Activated naive CD4-positive, alpha-beta T cell treated with Interleukin-2 at 50 U/mL for 16 hours (primary cell): ENCODE measurements at regions not wholly inside any gene's neighbourhood (a gene's known extent, or its start where the extent isn't known, plus 50 kb on each side); places are given as distances from the start of the nearest gene placed in this dataset.

ENCODE experiments used
- DNase-seq: peaks from one replicate; pipeline ENCODE4 v3.0.0-alpha.2; 2020

DNA sequence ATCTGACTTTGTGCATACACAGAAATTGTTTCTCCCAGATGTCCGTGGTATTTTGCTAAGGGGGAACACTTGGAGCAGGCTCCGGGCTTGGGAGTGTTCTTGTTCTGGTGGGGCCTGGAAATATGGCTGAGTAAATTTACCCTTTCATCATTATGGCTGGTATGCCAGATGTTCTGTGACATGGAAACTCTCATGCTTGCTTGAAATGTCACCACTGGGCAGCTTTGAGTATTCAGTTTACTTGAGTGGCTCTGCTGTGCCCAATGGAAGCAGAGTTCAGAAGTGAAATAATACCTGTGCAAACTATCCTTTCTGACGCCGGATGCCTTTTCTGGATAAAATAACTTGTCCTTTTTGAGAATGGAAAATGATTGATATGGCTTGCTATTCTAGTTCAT lies 283.6 kb upstream of the TPM1 start:
- no peak for DNase-seq

DNA sequence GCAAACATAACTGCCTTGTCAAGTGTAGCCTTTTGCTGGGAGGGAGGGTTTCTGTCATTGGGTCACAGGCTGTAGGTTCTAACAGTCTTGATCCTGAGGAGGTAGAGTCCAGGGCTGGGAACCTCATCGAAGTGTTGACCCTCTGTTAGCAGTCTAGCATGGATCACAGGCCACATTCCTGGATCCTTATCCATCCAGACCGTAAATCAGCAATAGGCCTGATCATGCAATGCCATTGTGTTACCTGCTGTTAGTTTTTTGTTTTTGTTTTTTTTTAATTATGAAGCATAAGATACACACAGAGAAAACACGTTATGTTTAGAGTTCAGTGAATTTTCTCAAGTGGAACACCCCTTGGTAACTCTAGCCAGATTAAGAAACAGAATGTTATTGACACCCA lies 282.0 kb upstream of the TPM1 start:
- no peak for DNase-seq

DNA sequence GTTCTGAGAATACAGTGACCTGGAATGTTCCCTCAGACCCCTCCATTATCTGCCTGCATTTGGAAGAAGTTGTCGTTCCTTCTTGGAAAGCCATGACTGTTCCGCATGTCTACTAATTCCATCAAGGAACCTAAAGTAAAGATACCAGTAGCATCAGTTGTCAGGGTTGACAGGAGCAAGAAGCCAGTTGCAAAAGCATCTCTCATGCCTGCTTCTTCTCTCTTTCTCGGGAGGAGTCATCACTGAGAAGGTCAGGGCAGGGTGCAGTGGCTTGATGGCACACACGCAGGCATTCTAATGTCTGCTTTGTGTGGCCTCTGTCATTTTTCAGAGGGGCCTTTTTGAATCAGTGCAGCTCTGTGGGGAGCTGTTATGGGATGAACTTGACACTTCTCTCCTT lies 276.6 kb upstream of the TPM1 start:
- no peak for DNase-seq

DNA sequence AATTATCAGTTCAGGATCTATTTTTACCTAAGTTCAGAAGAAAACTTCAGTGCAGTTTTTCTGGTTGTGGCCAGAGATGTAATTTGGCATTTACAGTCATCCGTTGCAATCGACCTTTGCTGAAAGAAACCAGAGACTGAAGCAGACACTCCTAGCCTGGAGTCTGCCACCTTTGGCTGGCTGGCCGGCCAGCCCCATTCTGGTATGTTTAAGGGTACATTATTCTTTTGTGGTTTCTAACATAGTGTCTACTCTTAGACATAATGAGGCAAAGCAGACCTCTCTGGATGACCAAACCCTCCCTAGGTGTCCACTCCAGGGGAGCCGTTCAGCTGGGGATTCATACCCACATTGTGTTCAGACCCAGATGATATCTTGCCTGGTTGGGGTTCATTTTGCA lies 275.9 kb upstream of the TPM1 start:
- no peak for DNase-seq

DNA sequence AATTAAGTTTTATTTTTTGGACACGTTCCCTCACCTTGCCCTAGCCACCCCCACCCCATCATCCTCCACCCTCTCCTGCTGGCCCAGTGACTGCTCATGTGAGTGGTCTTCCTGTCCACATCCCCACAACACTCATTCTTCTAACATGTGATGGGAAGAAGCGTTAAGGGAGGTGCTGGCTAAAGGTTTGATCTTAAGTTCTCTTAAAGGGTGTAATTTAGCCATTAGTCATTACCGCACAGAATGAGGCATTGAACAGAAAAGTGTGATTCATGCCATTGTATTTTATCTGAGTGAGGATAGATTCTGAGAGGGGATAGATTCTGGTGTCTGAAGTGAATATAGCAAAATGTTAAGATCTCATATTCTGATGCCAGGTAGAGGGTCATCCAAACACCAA lies 272.9 kb upstream of the TPM1 start:
- DNase-seq: no peak

DNA sequence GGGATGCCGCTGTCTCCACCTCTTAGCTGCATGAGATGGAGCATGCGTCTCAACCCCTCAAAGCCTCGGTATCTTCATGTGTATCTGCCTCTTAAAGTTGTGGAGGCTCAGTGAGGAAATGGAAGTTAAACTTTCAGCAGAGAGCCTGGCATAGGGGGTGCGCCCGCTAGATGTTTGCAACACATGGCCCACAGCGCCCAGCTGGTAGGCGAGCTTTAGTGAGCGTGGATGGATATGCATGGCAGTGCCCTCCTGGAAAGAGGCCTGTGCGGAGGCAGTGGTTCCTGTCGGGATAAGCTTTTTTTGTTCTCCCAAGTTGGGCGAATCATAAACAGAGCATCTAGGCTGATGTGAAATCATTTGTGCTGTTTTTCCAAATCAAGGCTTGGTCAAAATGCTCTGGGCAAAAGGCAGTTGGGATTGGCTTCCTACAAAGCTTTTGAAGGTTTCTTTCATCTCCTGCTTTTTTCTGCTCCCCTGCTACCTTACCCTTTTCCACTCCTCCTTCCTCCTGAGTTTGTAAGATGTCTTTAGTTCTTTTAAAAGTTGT lies 272.4 kb upstream of the TPM1 start:
- DNase-seq: no peak

DNA sequence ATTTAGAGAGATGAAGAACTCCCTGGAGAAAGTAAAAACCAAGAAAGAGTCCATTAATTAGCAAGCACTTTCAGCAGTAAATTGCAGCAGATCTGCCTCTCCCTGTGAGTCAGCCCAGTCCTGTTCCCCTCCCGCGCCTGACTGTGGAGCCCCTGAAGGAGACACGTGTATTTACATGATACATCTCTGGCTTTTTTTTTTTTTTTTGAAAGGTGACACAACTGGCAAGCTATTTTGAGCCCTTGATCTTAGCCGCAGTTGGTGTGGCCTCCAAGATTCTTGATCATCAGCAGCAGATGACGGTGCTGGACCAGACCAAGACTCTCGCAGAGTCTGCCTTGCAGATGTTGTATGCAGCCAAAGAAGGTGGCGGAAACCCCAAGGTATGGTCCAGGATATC lies 271.8 kb upstream of the TPM1 start:
- no peak for DNase-seq

DNA sequence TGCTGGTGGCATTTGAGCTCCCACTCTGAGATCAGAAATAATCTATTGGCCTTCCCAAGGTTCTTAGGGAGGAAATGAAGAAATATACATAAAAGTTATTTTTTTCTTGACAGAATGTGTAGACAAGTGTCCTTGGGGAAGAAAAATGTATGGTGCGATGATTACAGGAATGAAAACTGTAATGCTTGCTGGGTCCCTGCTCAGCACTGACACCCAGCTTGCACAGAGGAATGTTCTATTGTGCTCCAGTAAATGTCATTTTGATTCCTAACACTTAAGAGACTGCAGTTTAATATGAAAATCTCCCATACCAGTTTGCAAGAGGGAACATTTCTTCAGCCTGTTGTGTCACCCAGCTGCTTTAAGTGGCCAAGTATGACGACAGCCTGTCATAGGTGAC lies 271.3 kb upstream of the TPM1 start:
- no peak for DNase-seq

DNA sequence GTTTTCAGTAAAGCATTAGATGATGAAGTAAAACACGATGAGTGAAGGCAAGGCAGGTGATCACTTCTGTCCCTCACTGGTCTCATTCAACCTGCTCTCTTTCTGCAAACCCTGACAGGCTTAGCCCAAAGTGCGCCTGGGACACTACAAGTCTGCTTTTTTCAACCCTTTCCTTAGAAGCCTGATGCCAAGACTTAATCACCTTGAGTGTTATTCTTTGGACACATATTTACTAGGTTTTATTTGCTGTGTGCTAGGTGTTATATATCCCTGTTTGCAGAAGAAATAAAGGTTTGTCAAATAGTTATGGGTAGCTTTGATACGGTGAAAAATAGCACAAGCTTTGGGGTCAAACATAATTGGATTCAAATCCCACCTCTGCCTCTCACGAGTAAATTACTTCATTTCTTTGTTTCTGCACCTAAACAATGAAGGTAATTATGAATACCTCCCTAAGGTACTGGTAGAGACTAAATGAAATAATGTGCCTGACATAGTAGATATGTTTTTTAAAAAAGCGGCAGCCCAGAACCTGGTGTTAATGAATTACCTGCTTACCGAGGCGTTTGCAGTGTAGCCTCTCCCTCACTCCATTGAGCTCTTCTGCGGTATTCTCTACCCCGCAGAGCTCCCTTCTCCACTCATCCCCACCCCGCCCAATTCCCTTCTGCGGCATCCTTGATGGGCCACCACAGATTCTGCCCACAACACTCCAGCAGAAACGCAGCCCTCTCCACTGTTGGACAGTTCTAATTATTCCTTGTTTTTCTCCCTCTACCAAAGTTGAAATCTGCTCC lies 269.0 kb upstream of the TPM1 start:
- no peak for DNase-seq

DNA sequence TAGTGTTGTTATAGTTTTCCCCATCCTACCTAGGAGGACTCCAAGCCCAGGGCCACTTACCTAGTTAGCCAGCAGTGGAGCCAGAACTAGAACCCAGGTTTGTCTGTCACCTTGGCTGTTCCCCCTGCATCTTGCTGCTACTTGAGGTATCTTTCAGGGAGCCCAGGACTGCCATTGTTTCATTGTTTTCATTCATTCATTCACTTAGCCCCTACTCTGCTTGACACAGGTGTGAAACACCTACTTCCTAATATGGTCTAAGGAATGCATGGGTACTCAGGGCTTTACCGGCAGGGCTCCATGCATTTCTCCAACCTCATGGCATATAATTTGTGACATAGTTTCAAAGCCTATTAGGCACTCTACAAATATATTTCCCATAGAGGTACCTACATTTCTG lies 266.6 kb upstream of the TPM1 start:
- DNase-seq: no peak

DNA sequence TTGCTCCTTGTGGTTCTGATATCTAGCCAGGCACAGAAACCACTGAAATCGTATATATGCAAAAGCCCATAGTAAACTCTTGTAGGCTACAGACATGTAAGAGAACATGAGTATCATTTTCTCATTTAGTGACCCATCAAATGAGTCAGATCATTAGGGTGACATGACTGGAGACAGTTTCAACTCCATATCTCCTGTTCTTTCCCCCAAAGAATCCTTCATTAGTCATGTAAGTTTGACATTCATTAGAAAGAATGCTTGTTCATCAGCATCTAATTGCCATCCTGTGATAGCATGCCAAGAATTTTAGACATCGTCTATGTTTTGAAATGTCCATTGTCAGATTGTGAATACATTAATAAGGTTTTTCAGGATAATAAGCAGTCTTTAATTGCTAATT lies 264.9 kb upstream of the TPM1 start:
- DNase-seq: no peak

DNA sequence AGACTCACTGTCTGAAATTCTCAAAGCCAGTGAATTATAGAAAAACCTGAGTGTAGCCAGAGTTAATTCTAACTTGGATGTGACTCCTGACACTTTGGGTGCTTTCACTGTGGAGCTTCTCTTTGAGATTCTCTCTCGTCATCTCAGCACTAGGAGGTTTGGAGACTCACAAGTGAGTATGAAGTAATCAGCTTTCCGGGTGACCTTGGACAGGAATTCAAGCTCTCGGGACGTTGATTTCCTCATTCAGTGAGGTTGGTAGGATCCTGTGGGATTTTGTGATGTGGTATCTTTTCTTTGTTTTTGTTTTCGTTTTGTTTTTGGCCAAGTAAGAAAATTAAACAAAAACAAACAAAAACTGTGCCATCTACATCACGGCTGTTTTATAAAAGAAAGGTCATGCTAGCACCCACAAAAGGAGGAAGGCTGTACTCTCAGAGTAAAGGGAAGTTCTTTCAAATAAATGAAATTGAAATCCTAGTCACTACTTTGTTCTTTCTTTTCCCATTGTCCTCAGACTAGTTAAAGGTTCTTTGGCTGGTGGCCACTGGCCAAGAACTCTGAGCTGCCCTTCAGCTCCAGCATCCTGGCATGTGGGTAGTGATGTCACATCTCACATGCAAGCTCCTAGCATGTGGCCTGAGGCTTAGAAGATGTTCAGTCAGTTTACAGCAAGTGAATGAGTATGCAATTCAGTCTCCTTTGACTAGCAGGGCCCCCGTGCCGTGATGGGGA lies 263.3 kb upstream of the TPM1 start:
- no peak for DNase-seq

DNA sequence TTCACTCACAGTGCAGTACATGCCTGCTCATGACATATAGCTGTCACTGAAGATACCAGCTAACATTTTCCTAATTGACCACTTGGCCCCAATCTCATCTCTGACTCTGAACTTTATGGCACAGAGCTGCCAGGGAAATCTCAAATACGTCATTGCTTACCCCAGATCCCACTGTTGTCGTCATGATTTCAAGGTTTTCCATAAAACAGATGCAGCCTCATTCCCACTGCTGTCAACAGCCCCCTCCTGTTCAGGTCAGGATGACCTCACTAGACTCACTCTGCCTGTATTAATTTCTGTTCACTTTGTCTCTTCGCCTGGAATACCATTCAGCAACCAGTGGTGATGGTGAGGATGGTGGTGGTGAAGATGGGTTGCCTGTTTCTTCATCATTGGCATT lies 262.6 kb upstream of the TPM1 start:
- no peak for DNase-seq

DNA sequence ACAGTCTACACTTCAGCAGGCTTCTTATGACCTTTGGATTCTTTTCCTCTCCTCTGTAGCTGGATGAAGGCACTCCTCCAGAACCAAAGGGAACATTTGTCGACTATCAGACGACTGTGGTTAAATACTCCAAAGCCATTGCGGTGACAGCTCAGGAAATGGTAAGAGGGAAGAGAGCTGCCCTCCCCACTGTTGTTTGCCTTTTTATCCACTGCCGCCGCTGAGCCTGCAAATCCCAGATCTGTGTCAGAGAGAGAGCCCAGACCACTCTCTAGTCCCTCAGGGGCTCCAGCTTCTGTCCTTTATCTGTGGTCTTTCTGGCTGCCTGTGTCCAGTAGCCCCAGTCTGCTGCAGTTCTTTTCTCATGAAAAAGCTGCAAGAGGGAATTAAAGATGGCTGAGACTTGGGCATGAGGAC lies 261.5 kb upstream of the TPM1 start:
- DNase-seq: no peak

DNA sequence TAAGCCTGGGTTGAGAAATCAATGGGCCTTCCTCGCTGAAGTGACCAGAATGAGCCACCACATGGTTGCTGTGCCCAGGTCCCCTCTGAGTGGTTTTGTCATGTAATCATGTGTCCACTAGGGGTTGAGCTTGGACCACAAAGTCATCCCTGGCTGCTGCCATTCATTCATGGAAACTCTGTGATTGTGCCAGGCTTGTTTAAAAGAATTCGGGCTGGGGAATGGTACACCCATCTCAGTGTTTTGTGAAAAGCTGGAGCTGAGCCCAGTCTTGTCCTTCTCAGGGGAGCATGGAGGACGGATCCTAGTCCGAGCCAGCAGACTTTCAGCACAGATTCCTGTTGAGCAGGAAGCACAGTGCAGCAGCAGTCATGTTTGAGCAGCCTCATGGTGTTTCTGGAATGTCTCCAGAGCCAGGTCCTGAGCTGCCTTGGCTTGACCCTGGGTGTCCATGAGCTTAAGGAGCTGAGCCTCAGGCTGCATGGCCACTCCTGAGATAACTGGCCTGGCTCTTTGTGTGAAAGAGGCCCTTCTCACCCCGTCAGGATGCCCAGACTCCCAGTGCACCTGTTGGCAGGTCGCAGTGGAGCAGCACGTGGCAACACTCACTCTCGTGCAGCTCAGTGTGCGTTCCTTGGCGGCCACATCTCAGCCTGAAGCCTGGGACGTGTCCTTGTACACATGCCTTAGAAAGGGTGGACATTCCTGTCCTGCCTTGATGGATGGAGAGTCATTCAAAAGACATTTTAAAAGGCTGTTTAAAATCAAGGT lies 260.3 kb upstream of the TPM1 start:
- DNase-seq: no peak

DNA sequence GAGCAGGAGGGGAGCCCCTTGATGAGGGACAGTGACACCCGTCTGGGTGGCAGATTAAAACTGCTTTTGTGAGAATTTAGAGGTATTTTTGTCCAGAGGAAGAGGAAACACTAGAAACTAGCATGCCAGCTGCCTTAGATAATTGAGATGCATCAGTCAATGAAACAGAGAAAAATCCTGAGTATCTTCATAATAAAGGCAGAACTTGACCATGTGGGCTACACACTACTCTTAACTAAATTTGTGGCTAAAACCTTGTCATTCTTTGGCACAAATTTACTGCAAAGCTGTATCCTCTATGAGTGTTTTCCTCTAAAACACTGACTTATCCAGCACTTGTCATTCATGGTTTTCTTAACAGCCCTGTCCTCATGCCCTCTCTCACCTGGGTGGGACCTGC lies 259.7 kb upstream of the TPM1 start:
- no peak for DNase-seq

DNA sequence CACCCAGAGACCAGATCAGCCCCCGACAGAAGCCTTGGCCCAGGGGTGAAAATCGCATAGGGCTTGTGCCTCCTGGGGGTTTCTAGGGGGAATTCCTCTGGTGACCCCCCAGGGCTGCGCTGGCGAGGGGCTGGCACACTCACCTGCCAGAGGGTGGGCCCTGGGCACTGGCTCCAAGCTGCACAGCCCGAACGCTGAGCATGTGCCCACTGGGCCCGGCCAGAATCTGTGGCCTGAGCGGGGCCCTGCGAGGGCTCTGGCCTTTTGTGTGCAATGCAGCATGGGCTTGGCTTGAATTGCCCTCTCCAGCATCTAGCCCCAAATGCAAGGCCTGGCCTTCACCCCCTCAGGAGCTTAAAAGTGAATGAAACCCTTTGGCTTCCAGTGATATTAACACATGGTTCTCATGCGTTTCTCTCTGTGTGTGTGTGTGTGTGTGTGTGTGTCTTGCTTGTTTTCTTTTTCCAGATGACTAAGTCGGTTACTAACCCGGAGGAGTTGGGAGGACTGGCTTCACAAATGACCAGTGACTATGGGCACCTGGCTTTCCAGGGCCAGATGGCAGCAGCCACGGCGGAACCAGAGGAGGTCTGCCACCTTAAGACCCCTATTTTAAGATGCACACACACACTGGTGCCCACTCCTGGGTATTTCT lies 259.1 kb upstream of the TPM1 start:
- no peak for DNase-seq

DNA sequence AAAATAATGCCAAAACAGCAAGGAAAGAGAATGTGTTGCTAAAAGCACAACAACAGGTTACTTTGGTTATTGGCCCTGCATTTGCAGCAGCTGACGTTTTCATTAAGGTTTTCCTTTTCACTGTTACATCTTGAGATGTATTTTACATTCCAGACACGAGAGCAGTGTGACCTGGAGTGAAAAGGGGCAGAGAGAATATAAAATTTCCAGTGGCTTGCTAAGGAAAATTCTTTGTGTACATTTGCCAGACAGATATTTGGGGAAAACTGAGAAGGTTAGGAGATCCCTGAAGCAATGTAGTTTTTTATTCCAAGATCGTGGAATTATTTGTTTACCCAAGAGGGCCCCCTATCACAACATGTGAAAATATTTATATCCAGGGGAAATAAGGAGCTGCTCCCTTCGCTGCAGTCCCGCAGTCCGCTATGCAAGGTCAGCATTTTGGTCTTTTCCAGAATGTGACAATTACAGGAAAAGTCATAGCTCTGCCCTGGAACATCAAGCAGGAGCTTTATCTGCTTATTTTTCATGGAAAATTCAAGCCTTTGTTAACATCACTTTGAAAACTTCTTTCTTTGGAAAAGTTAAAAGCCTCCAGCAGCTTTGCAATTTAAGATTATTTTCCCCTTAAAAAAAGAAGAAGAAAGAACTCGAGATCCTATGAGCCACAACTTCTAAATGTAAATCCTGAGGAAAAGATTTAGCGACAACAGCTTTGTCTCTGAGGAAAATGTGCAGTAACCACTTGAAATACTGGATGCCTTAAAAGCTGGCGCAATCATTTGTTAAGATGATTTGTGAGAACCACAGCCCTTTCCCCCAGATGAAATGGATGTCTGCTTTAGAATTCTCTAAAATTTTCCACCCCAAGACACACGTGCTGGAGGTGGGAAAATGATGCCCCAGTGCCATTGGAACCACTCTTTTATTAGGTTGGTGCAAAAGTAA lies 256.4 kb upstream of the TPM1 start:
- DNase-seq: no peak

DNA sequence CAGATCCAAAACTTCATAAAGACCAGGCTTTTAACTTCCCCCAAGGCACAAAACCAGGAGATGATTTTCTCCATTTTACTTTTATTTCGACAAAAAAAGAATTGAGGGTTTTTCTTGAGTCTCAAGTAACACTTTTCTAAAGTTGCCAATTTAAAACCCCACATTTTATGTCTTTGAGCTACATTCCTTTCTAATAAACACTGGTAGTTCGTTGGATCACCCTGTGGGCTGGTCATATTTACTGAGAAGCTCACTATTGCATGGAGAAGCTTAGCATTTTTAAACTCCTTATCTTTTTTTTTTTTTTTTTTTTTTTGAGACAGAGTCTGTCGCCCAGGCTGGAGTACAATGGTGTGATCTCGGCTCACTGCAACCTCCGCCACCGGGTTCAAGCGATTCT lies 255.1 kb upstream of the TPM1 start:
- no peak for DNase-seq

DNA sequence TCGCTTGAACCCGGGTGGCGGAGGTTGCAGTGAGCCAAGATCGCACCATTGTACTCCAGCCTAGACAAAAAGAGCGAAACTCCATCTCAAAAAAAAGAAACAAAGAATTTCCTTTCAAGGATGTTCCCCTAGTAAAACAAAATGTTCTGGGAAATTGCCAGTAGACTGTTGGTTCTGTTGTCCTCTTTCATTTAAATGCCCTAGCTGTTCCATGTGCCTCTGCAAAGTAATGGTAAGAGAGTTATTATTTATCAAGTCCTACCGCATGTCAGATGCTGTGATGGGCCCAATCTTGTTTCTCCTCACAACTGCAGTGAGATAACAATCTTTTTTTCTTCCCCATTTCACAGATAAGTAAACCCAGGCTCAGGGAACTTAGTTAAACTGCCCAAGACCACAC lies 254.3 kb upstream of the TPM1 start:
- no peak for DNase-seq

DNA sequence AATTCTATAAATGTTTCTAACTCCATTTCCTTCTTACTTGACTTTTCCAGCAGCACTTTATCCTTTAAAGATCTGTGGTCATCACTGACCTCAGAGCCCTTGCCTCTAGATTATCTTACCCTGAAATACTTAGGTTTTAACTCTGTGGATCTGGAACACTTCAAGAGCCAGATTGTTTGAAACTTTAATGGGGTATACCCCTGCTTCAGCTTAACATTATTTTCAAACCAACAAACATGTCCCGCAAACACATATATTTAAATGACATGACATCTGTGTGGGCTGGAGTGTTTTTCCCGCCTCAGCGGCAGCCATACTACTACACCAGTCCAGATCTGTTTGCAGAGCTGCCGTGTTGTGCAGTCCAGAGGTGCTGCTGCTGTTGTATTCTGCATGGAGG lies 252.0 kb upstream of the TPM1 start:
- no peak for DNase-seq

DNA sequence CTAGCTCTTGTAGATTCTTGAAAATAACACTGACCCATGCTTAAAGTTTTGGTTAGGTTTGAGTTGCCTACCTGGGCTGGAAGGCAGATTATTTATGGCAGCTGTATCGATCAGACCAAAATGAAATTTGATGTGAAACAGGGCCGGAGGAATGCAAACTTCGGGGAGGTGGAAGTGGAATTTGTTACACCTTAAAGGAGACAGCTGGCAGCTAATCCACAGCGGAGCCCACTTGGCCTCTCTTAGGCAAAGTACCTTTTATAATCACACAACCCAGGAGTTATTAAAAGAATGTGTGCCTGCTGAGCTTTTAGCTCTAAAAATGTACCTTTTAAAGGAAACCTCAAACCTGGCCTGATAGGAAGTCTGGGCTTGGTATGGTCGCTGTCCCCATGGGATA lies 250.9 kb upstream of the TPM1 start:
- DNase-seq: no peak
